Body of pancreas (tissue), 4 donors: ENCODE measurements at regions not wholly inside any gene's neighbourhood (a gene's known extent, or its start where the extent isn't known, plus 50 kb on each side); places are given as distances from the start of the nearest gene placed in this dataset.

Source experiments
- ATAC-seq: fragments of 150-250 bp; one replicate; pipeline ENCODE4 v1.9.1; 2016
- DNase-seq, 4 donors: peaks; one replicate each; pipeline ENCODE4 v3.0.0-alpha.2; 2019
- H3K27ac ChIP-seq, 4 donors: fragments of 200-600 bp; sonication (generic); 1 replicate in 3 of 4; 2 replicates in 1 of 4; pipeline versions ENCODE4 v1.5.1 to v1.6.1; 2016 to 2019; ENCODE audit warnings: mild to moderate bottlenecking in 1 of 4, mixed read lengths in 1 of 4, moderate library complexity in 1 of 4
- H3K27me3 ChIP-seq, 2 donors: fragments of 200-600 bp; sonication (generic); one replicate each; pipeline ENCODE4 v1.6.0; 2016; ENCODE audit warnings: mild to moderate bottlenecking in 1 of 2
- H3K36me3 ChIP-seq, 2 donors: fragments of 200-600 bp; sonication (generic); replicated peaks in 1 of 2; 2 replicates each; pipeline ENCODE4 v1.5.1; 2016; ENCODE audit warnings: low read depth in 2 of 2; ENCODE audit not compliant: insufficient read depth in 1 of 2
- H3K4me1 ChIP-seq: fragments of 200-600 bp; sonication (generic); one replicate; pipeline ENCODE4 v1.6.0; 2016
- H3K4me3 ChIP-seq, 2 donors: fragments of 200-600 bp; sonication (generic); 1 replicate in 1 of 2; 2 replicates in 1 of 2; pipeline ENCODE4 v1.5.1; 2016 to 2019
- H3K9me3 ChIP-seq, 3 donors: fragments of 200-600 bp; sonication (generic); 1 replicate in 2 of 3; 2 replicates in 1 of 3; pipeline ENCODE4 v1.5.1; 2016
- POLR2A ChIP-seq, 3 donors: fragments of 450-650 bp; IDR thresholded peaks; one replicate each; pipeline ENCODE4 v1.6.1; 2016; ENCODE audit warnings: antibody characterized with exemption in 3 of 3, mild to moderate bottlenecking in 2 of 3
- WGBS, 2 donors: methylation state at CpG; one replicate each; pipeline ENCODE4 v1.1.5; 2017; 5-methylcytosine and 5-hydroxymethylcytosine counted together
- intact Hi-C: fragments of 100-400 bp; cut with DNase I; formaldehyde crosslinking; loops from one replicate; pipeline ENCODE4 v1.15.1; 2023
- TF ChIP-seq, protein P1 (sequence below), 7 experiments: fragments of 450-650 bp in 4 of 7; fragments of 200-600 bp in 3 of 7; sonication (generic) in 3 of 7; IDR thresholded peaks; one replicate each; pipeline ENCODE4 v1.5.1; 2016 to 2019; ENCODE audit warnings: antibody characterized with exemption in 7 of 7

DNA sequence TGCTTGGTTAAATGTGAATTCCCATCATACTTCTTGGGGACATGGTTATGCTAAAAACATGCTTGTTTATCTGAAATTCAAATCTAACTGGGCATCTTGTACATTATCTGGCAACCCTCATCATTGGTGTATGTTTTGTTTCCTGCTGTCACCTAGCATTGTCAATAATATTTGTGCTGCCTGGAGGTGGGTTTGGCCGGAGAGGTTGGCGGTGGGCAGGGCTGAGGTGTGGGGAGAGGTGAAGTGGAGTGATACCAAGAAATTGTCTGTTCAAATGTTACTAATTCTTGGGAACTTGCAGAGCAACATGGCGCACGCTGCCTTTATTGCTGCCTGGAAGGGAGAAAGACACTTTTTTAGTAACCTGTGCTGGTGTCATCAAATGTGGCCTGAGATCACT is 280.5 kb downstream of the VRK1 start:
- no peak overlapping the region for H3K4me3 ChIP-seq
- intact Hi-C loops: no loop called here
- no peak for TF ChIP-seq POLR2A (IDR thresholded peaks at IDR 0.05)
- TF ChIP-seq, protein P1, sequence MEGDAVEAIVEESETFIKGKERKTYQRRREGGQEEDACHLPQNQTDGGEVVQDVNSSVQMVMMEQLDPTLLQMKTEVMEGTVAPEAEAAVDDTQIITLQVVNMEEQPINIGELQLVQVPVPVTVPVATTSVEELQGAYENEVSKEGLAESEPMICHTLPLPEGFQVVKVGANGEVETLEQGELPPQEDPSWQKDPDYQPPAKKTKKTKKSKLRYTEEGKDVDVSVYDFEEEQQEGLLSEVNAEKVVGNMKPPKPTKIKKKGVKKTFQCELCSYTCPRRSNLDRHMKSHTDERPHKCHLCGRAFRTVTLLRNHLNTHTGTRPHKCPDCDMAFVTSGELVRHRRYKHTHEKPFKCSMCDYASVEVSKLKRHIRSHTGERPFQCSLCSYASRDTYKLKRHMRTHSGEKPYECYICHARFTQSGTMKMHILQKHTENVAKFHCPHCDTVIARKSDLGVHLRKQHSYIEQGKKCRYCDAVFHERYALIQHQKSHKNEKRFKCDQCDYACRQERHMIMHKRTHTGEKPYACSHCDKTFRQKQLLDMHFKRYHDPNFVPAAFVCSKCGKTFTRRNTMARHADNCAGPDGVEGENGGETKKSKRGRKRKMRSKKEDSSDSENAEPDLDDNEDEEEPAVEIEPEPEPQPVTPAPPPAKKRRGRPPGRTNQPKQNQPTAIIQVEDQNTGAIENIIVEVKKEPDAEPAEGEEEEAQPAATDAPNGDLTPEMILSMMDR (IDR thresholded peaks at IDR 0.05): no peak
- 62 to 75% methylated on average over 4 of the region's 4 CpGs for WGBS, 2 donors
- no peaks in the 10 kb centered on the region for H3K36me3 ChIP-seq
- ATAC-seq: no peak
- no peaks in the 10 kb centered on the region for H3K27me3 ChIP-seq
- no peaks in the 10 kb centered on the region for H3K4me1 ChIP-seq
- no peak overlapping the region for H3K27ac ChIP-seq
- no peaks in the 10 kb centered on the region for H3K9me3 ChIP-seq
- no peak for DNase-seq

DNA sequence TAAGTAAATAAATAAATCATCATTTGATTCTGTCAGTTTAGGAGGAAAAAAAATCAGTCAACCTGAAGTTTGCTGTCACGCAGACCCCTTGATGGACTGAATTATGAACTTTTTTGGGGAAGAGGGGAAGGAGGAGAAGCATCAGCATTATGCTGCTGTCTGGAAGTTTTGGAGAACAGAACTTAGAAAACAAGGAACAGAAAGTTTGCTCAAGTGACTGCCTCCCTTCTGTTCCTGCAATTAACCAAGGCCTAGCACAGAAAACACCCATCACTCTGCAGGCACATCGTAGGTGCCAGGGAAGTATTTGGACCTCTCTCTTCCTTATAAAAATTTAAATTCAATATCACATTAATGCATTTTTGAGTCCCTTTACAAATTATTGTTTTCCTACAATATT is 283.8 kb downstream of the VRK1 start:
- Histone ChIP-seq H3K4me3 (no peak overlapping the region), H3K9me3 (no peaks in the 10 kb centered on the region), H3K4me1 (no peaks in the 10 kb centered on the region), H3K27ac (no peak overlapping the region), H3K27me3 (no peaks in the 10 kb centered on the region), H3K36me3 (no peaks in the 10 kb centered on the region)
- intact Hi-C loops: no loop called here
- no peak for DNase-seq
- ATAC-seq: no peak
- no peak for TF ChIP-seq POLR2A (IDR thresholded peaks at IDR 0.05)
- TF ChIP-seq, protein P1 (IDR thresholded peaks at IDR 0.05): no peak
- WGBS, 2 donors: 67 to 73% methylated on average over 2 of the region's 2 CpGs

DNA sequence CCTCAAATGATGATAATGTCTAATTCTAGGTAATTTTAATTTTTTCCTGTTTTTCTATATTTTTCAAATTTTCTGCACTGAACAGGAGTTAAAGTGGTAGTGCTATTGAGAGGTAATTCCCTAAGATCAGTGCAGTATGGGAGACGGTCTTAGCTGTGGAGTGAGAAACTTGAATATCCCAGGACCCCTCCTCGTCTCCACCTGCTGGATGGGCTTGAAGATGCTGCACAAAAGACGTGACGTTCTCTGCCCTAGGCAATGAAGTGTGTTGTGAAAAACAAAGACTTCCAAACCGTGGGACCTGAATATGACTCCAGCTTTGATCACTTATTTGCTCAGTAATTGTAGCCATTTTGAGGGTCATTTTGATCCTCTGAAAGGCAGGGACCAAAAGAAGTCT is 298.1 kb downstream of the VRK1 start:
- no peaks in the 10 kb centered on the region for H3K4me1 ChIP-seq
- no peaks in the 10 kb centered on the region for H3K27me3 ChIP-seq
- DNase-seq (no peak), ATAC-seq (no peak)
- H3K36me3 ChIP-seq: no peaks in the 10 kb centered on the region
- H3K9me3 ChIP-seq: no peaks in the 10 kb centered on the region
- intact Hi-C loops: no loop called here
- TF ChIP-seq, protein P1 (IDR thresholded peaks at IDR 0.05): no peak
- TF ChIP-seq POLR2A (IDR thresholded peaks at IDR 0.05): no peak
- no peak overlapping the region for H3K4me3 ChIP-seq
- WGBS, 2 donors: 45 to 47% methylated on average over 5 of the region's 5 CpGs
- H3K27ac ChIP-seq: no peak overlapping the region

DNA sequence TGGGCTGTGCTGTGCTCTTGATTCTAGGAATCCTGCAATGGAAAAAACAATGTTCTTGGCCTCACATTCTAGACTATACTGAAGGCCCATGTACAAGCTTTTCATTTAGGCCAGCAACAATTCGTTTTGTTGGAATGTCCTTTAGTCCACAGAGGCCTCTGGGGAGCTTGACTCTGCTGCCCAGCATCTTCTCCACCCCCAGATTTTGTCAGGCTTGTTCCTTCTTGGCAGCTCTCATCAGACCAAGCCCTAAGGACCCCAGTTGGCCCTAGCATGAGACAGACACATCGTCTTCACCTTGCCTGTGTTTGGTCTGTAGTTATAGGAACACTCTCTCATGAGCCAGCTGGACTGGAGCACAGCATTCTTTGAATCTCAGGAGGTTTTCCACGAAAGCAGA is 300.1 kb downstream of the VRK1 start:
- H3K27me3 ChIP-seq: no peaks in the 10 kb centered on the region
- H3K4me3 ChIP-seq: no peak overlapping the region
- no peaks in the 10 kb centered on the region for H3K4me1 ChIP-seq
- no peak for ATAC-seq
- H3K27ac ChIP-seq: no peak overlapping the region
- no peaks in the 10 kb centered on the region for H3K36me3 ChIP-seq
- WGBS, 2 donors: 32 to 34% methylated on average over 3 of the region's 3 CpGs
- DNase-seq: no peak
- intact Hi-C loops: no loop called here
- TF ChIP-seq, protein P1 (IDR thresholded peaks at IDR 0.05): no peak
- no peak for TF ChIP-seq POLR2A (IDR thresholded peaks at IDR 0.05)
- no peaks in the 10 kb centered on the region for H3K9me3 ChIP-seq

DNA sequence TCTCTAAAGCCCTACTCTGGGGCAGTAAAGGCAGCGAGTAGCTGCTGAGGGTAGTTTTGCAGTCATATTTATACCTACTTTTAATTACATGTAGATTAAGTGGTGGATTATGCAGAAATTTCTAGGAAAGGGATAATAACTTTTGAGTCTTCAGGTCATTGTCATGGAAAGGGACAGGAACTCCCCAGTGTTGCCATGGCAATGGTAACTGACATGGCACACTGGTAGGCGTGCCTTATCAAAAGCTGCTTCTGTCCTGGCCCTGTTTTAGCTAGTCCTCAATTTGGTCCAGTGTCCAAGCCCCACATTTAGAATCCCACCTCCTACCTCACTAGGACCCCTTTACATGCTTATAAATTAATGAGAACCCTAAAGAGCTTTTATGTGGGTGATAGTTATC is 303.1 kb downstream of the VRK1 start:
- Histone ChIP-seq H3K36me3 (no peaks in the 10 kb centered on the region), H3K27me3 (no peaks in the 10 kb centered on the region), H3K27ac (no peak overlapping the region), H3K9me3 (no peaks in the 10 kb centered on the region), H3K4me1 (no peaks in the 10 kb centered on the region), H3K4me3 (no peak overlapping the region)
- no peak for TF ChIP-seq POLR2A (IDR thresholded peaks at IDR 0.05)
- TF ChIP-seq, protein P1 (IDR thresholded peaks at IDR 0.05): no peak
- 80 to 83% methylated on average over 2 of the region's 2 CpGs for WGBS, 2 donors
- DNase-seq (no peak), ATAC-seq (no peak)
- intact Hi-C loops: no loop called here
